K562 (cell line): ENCODE measurements at regions not wholly inside any gene's neighbourhood (a gene's known extent, or its start where the extent isn't known, plus 50 kb on each side); places are given as distances from the start of the nearest gene placed in this dataset.

Experiments used
- ATAC-seq: fragments of 200-7000 bp; cut with Tn5 transposase; 3 replicates; pipeline ENCODE4 v1.9.1; 2020; ENCODE audit warnings: moderate library complexity
- BruUV-seq: library from RNA; stranded (reverse); fragments of 400-500 nt; replicated peaks from 2 replicates; lab custom pipeline; 2021; lab: Mats Ljungman, UMichigan
- CTCF ChIA-PET: fragments of 300-600 bp; formaldehyde crosslinking; extraction: SDS; loops from one replicate; lab custom pipeline; 2021; ENCODE audit warnings: low intra/inter-chr PET ratio; lab: Yijun Ruan, JAX
- POLR2A ChIA-PET: fragments of 300-600, 350-650 bp; sonication (Branson Sonifier 250); formaldehyde crosslinking; extraction: SDS; loops from one replicate; lab custom pipeline; 2021; ENCODE audit warnings: antibody characterized with exemption, inconsistent platforms; lab: Yijun Ruan, JAX
- DNase-seq, 4 experiments: peaks; one replicate each; pipeline versions ENCODE4 v3.0.0 to v3.0.0-alpha.2; 2011 to 2018; ENCODE audit warnings: low spot score in 3 of 4, mixed read lengths in 3 of 4; ENCODE audit errors: extremely low read depth in 1 of 4
- FAIRE-seq: peaks from 2 replicates; lab custom pipeline; 2011; peaks lifted over from hg19 to GRCh38; lab: Jason Lieb, UNC
- H2AFZ ChIP-seq: 2 replicates; pipeline ENCODE4 v1.6.0; 2011; ENCODE audit warnings: low read depth, low read length, control low read depth, inconsistent platforms
- H3K27ac ChIP-seq: fragments of 200-600 bp; 3 replicates; pipeline ENCODE4 v1.8.0; 2011; ENCODE audit warnings: low read depth, mild to moderate bottlenecking, control low read depth, inconsistent platforms, low read length, moderate library complexity, mixed read lengths; ENCODE audit errors: extremely low read depth
- H3K27me3 ChIP-seq, 2 experiments: fragments of 300-600 bp in 1 of 2; 2 replicates in 1 of 2; 3 replicates in 1 of 2; pipeline versions ENCODE4 v1.6.0 to v1.8.0; 2011; ENCODE audit warnings: inconsistent platforms in 2 of 2, low read length in 2 of 2, mild to moderate bottlenecking in 1 of 2, mixed read lengths in 1 of 2, moderate library complexity in 1 of 2; ENCODE audit not compliant: control insufficient read depth in 2 of 2, insufficient read depth in 2 of 2
- H3K36me3 ChIP-seq: fragments of 300-600 bp; 3 replicates; pipeline ENCODE4 v1.8.0; 2011; ENCODE audit warnings: mild to moderate bottlenecking, low read length, inconsistent platforms; ENCODE audit not compliant: control insufficient read depth, insufficient read depth
- H3K4me1 ChIP-seq, 2 experiments: fragments of 200-600 bp in 1 of 2; replicated peaks in 1 of 2; 2 replicates in 1 of 2; 3 replicates in 1 of 2; pipeline versions ENCODE4 v1.5.1 to v1.8.0; 2011; ENCODE audit warnings: inconsistent platforms in 2 of 2, low read length in 2 of 2, mild to moderate bottlenecking in 1 of 2, mixed read lengths in 1 of 2, moderate library complexity in 1 of 2; ENCODE audit not compliant: control insufficient read depth in 2 of 2, insufficient read depth in 2 of 2
- H3K4me2 ChIP-seq: 2 replicates; pipeline ENCODE4 v1.6.1; 2011; ENCODE audit warnings: low read length, control low read depth, inconsistent platforms, mixed read lengths; ENCODE audit not compliant: insufficient read depth
- H3K4me3 ChIP-seq: fragments of 200-600 bp; sonication (generic), shearing (Covaris generic); 2 replicates; pipeline ENCODE4 v1.5.1; 2016; ENCODE audit warnings: control low read depth, inconsistent platforms
- H3K79me2 ChIP-seq: fragments of 200-600 bp; 3 replicates; pipeline ENCODE4 v1.8.0; 2011; ENCODE audit warnings: low read length, inconsistent platforms; ENCODE audit not compliant: control insufficient read depth, insufficient read depth
- H3K9ac ChIP-seq, 2 experiments: 2 replicates each; pipeline versions ENCODE4 v1.6.0 to v1.6.1; 2011; ENCODE audit warnings: low read depth in 2 of 2, low read length in 2 of 2, control low read depth in 1 of 2, inconsistent platforms in 1 of 2, mild to moderate bottlenecking in 1 of 2, mixed read lengths in 1 of 2; ENCODE audit not compliant: insufficient read depth in 1 of 2
- H3K9me1 ChIP-seq: one replicate; pipeline ENCODE4 v1.6.0; 2011; ENCODE audit warnings: inconsistent platforms, mild to moderate bottlenecking, low read length, moderate library complexity; ENCODE audit not compliant: control insufficient read depth, insufficient read depth
- H3K9me3 ChIP-seq: replicated peaks from 2 replicates; pipeline ENCODE4 v1.5.1; 2011; ENCODE audit warnings: low read depth, low read length, inconsistent platforms; ENCODE audit not compliant: control insufficient read depth, insufficient read depth
- H4K20me1 ChIP-seq: replicated peaks from 2 replicates; pipeline ENCODE4 v1.6.1; 2011; ENCODE audit warnings: low read length, inconsistent platforms, mixed read lengths; ENCODE audit not compliant: control insufficient read depth, insufficient read depth
- CCAR2 ChIP-seq: fragments of 200-400 bp; formaldehyde crosslinking; IDR thresholded peaks from 2 replicates; pipeline ENCODE4 v1.6.1; 2017; ENCODE audit warnings: mild to moderate bottlenecking, low read depth, low read length
- HOXB6 ChIP-seq: fragments of 250-450 bp; sonication (Bioruptor Pico); IDR thresholded peaks from 2 replicates; pipeline ENCODE4 v1.5.1; 2022; ENCODE audit warnings: mild to moderate bottlenecking, borderline replicate concordance
- MEF2A ChIP-seq: IDR thresholded peaks from 2 replicates; pipeline ENCODE4 v1.6.1; 2011; ENCODE audit warnings: low read depth, mild to moderate bottlenecking, low read length, moderate library complexity; ENCODE audit not compliant: control insufficient read depth
- NFYB ChIP-seq: IDR thresholded peaks from 2 replicates; pipeline ENCODE4 v1.6.1; 2011; ENCODE audit warnings: mild to moderate bottlenecking, moderate library complexity; ENCODE audit not compliant: insufficient read length; ENCODE audit errors: extremely low read depth
- NR2C1 ChIP-seq, 2 experiments: fragments of 450-650 bp; IDR thresholded peaks; 2 replicates each; pipeline ENCODE4 v1.6.1; 2017; ENCODE audit warnings: mild to moderate bottlenecking in 2 of 2, antibody characterized with exemption in 1 of 2, inconsistent platforms in 1 of 2, missing compliant biosample characterization in 1 of 2, missing genetic modification characterization in 1 of 2
- NRF1 ChIP-seq, 2 experiments: fragments of 450-650 bp; IDR thresholded peaks in 1 of 2; conservative IDR thresholded peaks in 1 of 2; 2 replicates each; pipeline ENCODE4 v1.6.1; 2014; ENCODE audit warnings: mild to moderate bottlenecking in 2 of 2
- RBM39 ChIP-seq: fragments of 200-400 bp; formaldehyde crosslinking; optimal IDR thresholded peaks from 2 replicates; pipeline ENCODE3; 2018; ENCODE audit warnings: low read depth, low read length
- RFX5 ChIP-seq: IDR thresholded peaks from 2 replicates; pipeline ENCODE4 v1.6.1; 2011; ENCODE audit warnings: low read depth, mild to moderate bottlenecking, improper control_type of control experiment, low read length
- WGBS: fragments of 100-300 bp; shearing (Covaris generic); methylation state at CpG from one replicate; pipeline ENCODE4 v1.1.6; 2016; ENCODE audit warnings: low coverage, mixed read lengths; ENCODE audit not compliant: insufficient coverage; ENCODE audit errors: missing lambda C conversion rate; 5-methylcytosine and 5-hydroxymethylcytosine counted together
- in situ Hi-C: fragments of 300-500 bp; cut with MboI; formaldehyde crosslinking; loops from 4 replicates; pipeline ENCODE4 v1.15.0; 2018; ENCODE audit warnings: inconsistent platforms, mixed read lengths
- intact Hi-C: fragments of 100-400 bp; cut with micrococcal nuclease; formaldehyde crosslinking; loops from 2 replicates; pipeline ENCODE4 v1.14.2; 2022
- TF ChIP-seq, protein P1 (sequence below): fragments of 250-450 bp; sonication (Bioruptor Pico); IDR thresholded peaks from 2 replicates; pipeline ENCODE4 v1.8.0; 2021; ENCODE audit warnings: mild to moderate bottlenecking, moderate library complexity

DNA sequence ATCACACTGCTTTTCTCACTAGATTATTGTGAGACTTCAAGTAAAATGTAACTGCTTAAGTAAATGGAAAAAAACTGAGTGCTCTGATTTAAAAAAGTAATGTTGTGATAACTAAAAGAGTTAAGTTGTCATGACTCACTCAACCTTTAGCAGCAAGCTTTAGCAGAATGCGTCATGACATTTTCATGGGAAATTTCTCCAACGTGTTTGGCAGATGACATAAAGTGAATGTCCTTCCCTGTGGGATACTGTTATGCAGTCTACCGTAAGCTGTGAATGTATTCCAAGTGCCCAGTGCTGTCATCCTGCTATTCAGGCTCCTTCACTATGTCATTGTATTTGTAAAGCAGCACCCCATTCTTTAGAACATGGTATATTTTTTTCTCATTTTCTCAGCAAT lies 136.2 kb downstream of the CPXCR1 start:
- in situ Hi-C loops, result no loop called here
- TF ChIP-seq NRF1 (conservative IDR thresholded peaks at IDR 0.05 in 1 of 2, IDR thresholded peaks at IDR 0.05 in 1 of 2), result no peak
- TF ChIP-seq NR2C1 (IDR thresholded peaks at IDR 0.05), result no peak
- TF ChIP-seq NR2C1 (tag; IDR thresholded peaks at IDR 0.05), result no peak
- TF ChIP-seq NFYB, result no peak
- no peak for TF ChIP-seq CCAR2
- TF ChIP-seq HOXB6, result no peak
- TF ChIP-seq RFX5, result no peak
- TF ChIP-seq, protein P1, sequence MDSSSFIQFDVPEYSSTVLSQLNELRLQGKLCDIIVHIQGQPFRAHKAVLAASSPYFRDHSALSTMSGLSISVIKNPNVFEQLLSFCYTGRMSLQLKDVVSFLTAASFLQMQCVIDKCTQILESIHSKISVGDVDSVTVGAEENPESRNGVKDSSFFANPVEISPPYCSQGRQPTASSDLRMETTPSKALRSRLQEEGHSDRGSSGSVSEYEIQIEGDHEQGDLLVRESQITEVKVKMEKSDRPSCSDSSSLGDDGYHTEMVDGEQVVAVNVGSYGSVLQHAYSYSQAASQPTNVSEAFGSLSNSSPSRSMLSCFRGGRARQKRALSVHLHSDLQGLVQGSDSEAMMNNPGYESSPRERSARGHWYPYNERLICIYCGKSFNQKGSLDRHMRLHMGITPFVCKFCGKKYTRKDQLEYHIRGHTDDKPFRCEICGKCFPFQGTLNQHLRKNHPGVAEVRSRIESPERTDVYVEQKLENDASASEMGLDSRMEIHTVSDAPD (CRISPR knock-in tag), result no peak
- no peak for TF ChIP-seq RBM39
- no peak for TF ChIP-seq MEF2A
- TF ChIP-seq, all 486 proteins: peak for 0
- no peaks in the 10 kb centered on the region for H3K36me3 ChIP-seq
- no peaks in the 10 kb centered on the region for H4K20me1 ChIP-seq
- H3K4me2 ChIP-seq, result no peak overlapping the region
- H3K4me1 ChIP-seq, result no peaks in the 10 kb centered on the region
- no peak overlapping the region for H3K27ac ChIP-seq
- no peaks in the 10 kb centered on the region for H3K79me2 ChIP-seq
- intact Hi-C loops, result no loop called here
- H2AFZ ChIP-seq, result no peak overlapping the region
- no peaks in the 10 kb centered on the region for H3K27me3 ChIP-seq
- H3K4me3 ChIP-seq, result no peak overlapping the region
- no peak overlapping the region for H3K9ac ChIP-seq
- ATAC-seq (no peak), DNase-seq (no peak), FAIRE-seq (no peak)
- WGBS, result 7% methylated on average over 3 of the region's 3 CpGs
- H3K9me1 ChIP-seq, result no peaks in the 10 kb centered on the region
- ChIA-PET POLR2A (no interaction called here), CTCF (no interaction called here)
- H3K9me3 ChIP-seq, result no peaks in the 10 kb centered on the region
- BruUV-seq, result no TSS peak
